GM12875 (cell line): ENCODE measurements at regions not wholly inside any gene's neighbourhood (a gene's known extent, or its start where the extent isn't known, plus 50 kb on each side); places are given as distances from the start of the nearest gene placed in this dataset.

Source experiments
- H3K4me3 ChIP-seq: one replicate; pipeline ENCODE4 v1.5.1; 2011; ENCODE audit warnings: low read depth, low read length, control low read depth
- CTCF ChIP-seq: IDR thresholded peaks from 2 replicates; pipeline ENCODE4 v1.5.1; 2011; ENCODE audit warnings: low read depth, mild to moderate bottlenecking, control low read depth, inconsistent platforms, low read length, moderate library complexity, borderline replicate concordance; ENCODE audit not compliant: insufficient read depth

DNA sequence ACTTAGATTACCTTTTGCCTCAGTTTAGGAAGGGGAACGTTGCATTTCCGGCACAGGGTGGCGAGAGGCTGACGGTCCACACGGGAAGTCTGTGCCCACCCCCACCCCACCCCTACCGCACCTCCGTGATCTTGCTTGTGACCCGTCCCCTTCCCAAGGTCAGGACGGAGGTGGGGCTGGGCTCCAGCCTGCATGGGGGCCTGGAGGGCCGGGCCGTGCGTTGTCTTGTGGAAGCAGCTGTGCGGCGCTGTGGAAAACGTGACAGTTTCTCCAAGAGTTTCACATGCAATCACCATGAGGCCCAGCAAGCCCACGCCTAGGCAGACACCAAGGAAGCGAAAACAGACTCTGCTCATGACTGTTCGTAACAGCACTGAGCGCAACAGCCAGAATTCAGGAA, 76.8 kb upstream of the HDAC4 start:
- H3K4me3 ChIP-seq, result no peak overlapping the region
- TF ChIP-seq CTCF, result no peak

GRCh38 chr2:239476757-239477585, 76.2 kb upstream of the HDAC4 start:
- H3K4me3 ChIP-seq, result no peak overlapping the region
- TF ChIP-seq CTCF, result no peak

DNA sequence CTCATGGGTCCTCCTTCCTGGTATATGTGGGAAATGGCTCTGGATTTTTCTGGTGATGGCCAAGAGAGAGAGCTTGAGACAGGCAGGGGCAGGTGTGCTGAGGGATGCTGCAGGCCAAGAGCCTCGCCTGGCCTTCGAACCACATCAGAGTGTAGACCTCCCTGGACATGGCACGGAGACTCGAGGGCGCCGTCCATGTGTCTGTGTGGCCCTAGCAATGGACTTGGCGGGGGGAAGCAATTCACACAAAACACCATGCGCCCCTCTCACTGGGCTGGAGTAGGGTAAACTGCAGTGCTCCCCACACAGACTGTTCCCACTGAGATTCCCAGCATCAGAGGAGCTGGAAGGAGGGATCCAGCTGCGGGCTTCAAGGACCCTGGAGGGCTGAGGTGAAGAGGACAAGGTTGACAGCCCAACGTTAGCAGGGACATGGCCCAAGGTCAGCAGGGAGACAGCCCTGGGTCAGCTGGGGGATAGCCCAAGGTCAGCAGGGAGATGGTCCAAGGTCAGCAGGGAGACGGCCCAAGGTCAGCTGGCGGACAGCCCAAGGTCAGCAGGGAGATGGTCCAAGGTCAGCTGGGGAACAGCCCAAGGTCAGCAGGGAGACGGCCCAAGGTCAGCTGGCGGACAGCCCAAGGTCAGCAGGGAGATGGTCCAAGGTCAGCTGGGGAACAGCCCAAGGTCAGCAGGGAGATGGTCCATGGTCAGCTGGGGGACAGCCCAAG, 75.4 kb upstream of the HDAC4 start:
- TF ChIP-seq CTCF, result no peak
- no peak overlapping the region for H3K4me3 ChIP-seq

GRCh38 chr2:239475161-239476028, 74.6 kb upstream of the HDAC4 start:
- TF ChIP-seq CTCF, result no peak

DNA sequence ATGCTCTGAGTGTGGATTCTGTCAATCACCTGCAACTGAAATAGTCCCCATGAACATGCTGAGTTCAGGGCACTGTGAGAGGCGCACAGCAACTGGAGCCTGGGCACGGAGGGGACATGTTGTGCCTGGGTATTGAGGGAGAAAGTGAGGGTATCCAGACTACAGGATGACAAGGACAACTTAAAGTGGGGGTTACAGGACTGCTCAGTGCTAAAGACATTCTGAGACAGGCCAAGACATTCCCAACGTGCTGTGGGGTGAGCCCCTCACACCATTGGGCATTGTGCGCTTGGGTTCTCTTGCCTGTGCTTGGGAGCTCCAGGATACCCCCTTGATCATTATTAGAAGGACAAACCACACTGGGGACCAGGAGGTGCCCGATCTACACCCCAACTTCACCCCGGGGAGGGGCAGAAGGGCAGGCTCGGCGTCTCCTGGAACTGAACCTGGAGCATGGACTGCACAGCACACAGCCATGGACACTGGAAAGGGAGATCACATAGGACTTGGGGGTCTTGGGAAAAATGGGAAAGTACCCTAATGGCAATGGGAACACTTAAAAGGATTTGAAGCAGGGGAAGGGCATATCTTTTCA, 72.5 kb upstream of the HDAC4 start:
- no peak for TF ChIP-seq CTCF
- no peak overlapping the region for H3K4me3 ChIP-seq

More at GRCh38 chr2:239475161-239476028, 74.6 kb upstream of the HDAC4 start:
- no peak overlapping the region for H3K4me3 ChIP-seq

DNA sequence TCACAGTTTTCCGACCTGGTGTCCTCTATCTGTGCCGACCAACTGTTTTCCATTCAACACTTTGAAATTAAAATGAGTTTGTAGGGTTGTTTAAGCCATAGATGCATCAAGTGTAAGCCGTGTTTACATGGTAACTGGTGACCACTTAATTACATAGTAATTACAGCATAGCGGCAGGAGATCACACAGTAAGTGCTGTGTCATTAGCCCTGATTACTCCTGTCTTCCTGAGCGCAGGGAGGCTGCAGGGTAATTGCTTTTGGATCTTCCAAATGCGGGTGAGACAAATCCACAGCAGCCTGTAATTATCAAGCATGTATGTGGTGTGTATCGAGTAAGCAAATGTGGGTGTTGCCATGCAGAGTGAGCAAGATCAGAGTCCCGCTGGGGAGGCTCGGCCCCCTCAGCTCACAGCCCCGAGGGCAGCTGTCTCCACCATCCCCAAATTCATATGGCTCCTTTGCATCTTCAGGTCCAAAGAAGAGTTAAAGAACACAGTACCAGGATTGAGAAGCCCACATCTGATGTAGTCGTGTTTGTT, 71.5 kb upstream of the HDAC4 start:
- no peak overlapping the region for H3K4me3 ChIP-seq
- no peak for TF ChIP-seq CTCF
